Mesenchymal stem cell (in vitro differentiated cells and primary cell): ENCODE measurements at regions not wholly inside any gene's neighbourhood (a gene's known extent, or its start where the extent isn't known, plus 50 kb on each side); places are given as distances from the start of the nearest gene placed in this dataset.

Experiments
- DNase-seq: peaks from one replicate; pipeline ENCODE4 v3.0.0-alpha.2; 2013
- H2AFZ ChIP-seq: one replicate; pipeline ENCODE4 v1.6.1; 2013; ENCODE audit warnings: low read depth, mild to moderate bottlenecking, control low read depth, inconsistent platforms, low read length, moderate library complexity
- H2AK5ac ChIP-seq: 2 replicates; pipeline ENCODE4 v1.6.1; 2013; ENCODE audit warnings: low read length, moderate library complexity, mild to moderate bottlenecking, inconsistent platforms; ENCODE audit not compliant: severe bottlenecking
- H2BK120ac ChIP-seq: one replicate; pipeline ENCODE4 v1.6.1; 2013; ENCODE audit warnings: low read depth, mild to moderate bottlenecking, inconsistent platforms, low read length, moderate library complexity
- H2BK12ac ChIP-seq, 2 experiments: one replicate each; pipeline ENCODE4 v1.6.1; 2013; ENCODE audit warnings: inconsistent platforms in 2 of 2, low read length in 2 of 2, mild to moderate bottlenecking in 2 of 2, moderate library complexity in 2 of 2, control low read depth in 1 of 2
- H2BK15ac ChIP-seq: one replicate; pipeline ENCODE4 v1.6.1; 2013; ENCODE audit warnings: mild to moderate bottlenecking, low read depth, inconsistent platforms; ENCODE audit not compliant: poor library complexity, severe bottlenecking
- H2BK5ac ChIP-seq: 2 replicates; pipeline ENCODE4 v1.6.1; 2013; ENCODE audit warnings: low read depth, mild to moderate bottlenecking, low read length, control low read depth, inconsistent platforms; ENCODE audit not compliant: poor library complexity, severe bottlenecking
- H3K14ac ChIP-seq, 2 experiments: one replicate each; pipeline ENCODE4 v1.6.1; 2013; ENCODE audit warnings: inconsistent platforms in 2 of 2, low read length in 2 of 2, control low read depth in 1 of 2, mild to moderate bottlenecking in 1 of 2, moderate library complexity in 1 of 2
- H3K18ac ChIP-seq, 2 experiments: one replicate each; pipeline ENCODE4 v1.6.1; 2013; ENCODE audit warnings: inconsistent platforms in 2 of 2, low read length in 2 of 2, control low read depth in 1 of 2, low read depth in 1 of 2, mild to moderate bottlenecking in 1 of 2
- H3K23ac ChIP-seq, 2 experiments: one replicate each; pipeline ENCODE4 v1.6.1; 2013; ENCODE audit warnings: inconsistent platforms in 2 of 2, low read length in 2 of 2, mild to moderate bottlenecking in 2 of 2, moderate library complexity in 2 of 2, control low read depth in 1 of 2
- H3K27ac ChIP-seq: 2 replicates; pipeline ENCODE4 v1.5.1; 2013; ENCODE audit warnings: mild to moderate bottlenecking, moderate library complexity, low read length, control low read depth, inconsistent platforms; ENCODE audit not compliant: poor library complexity, severe bottlenecking
- H3K27me3 ChIP-seq, 2 experiments: 2 replicates each; pipeline versions ENCODE4 v1.6.1 to v1.7.0; 2013; ENCODE audit warnings: low read length in 2 of 2, mild to moderate bottlenecking in 2 of 2, moderate library complexity in 2 of 2, control low read depth in 1 of 2, inconsistent platforms in 1 of 2; ENCODE audit not compliant: control insufficient read depth in 1 of 2, insufficient read depth in 1 of 2
- H3K36me3 ChIP-seq, 2 experiments: 2 replicates each; pipeline versions ENCODE4 v1.6.1 to v1.7.0; 2013; ENCODE audit warnings: low read length in 2 of 2, control low read depth in 1 of 2, inconsistent platforms in 1 of 2, low read depth in 1 of 2, mild to moderate bottlenecking in 1 of 2; ENCODE audit not compliant: insufficient read depth in 2 of 2, control insufficient read depth in 1 of 2
- H3K4ac ChIP-seq, 2 experiments: one replicate each; pipeline ENCODE4 v1.6.1; 2013; ENCODE audit warnings: inconsistent platforms in 2 of 2, low read length in 2 of 2, mild to moderate bottlenecking in 2 of 2, moderate library complexity in 2 of 2, control low read depth in 1 of 2, low read depth in 1 of 2
- H3K4me1 ChIP-seq: 2 replicates; pipeline ENCODE4 v1.6.1; 2013; ENCODE audit warnings: low read depth, low read length, control low read depth; ENCODE audit not compliant: control insufficient read depth, insufficient read depth
- H3K4me2 ChIP-seq: 2 replicates; pipeline ENCODE4 v1.6.1; 2013; ENCODE audit warnings: low read length, mild to moderate bottlenecking, inconsistent platforms; ENCODE audit not compliant: poor library complexity, severe bottlenecking
- H3K4me3 ChIP-seq, 2 experiments: 2 replicates each; pipeline versions ENCODE4 v1.5.1 to v1.7.0; 2013; ENCODE audit warnings: low read length in 2 of 2, mild to moderate bottlenecking in 2 of 2, control low read depth in 1 of 2, low read depth in 1 of 2; ENCODE audit not compliant: insufficient read depth in 1 of 2
- H3K79me1 ChIP-seq: replicated peaks from 2 replicates; pipeline ENCODE4 v1.6.1; 2013; ENCODE audit warnings: mild to moderate bottlenecking, control low read depth, low read length, inconsistent platforms; ENCODE audit not compliant: poor library complexity, severe bottlenecking
- H3K9ac ChIP-seq: 2 replicates; pipeline ENCODE4 v1.7.0; 2013; ENCODE audit warnings: mild to moderate bottlenecking, low read length, moderate library complexity
- H3K9me3 ChIP-seq: 2 replicates; pipeline ENCODE4 v1.7.0; 2013; ENCODE audit warnings: mild to moderate bottlenecking, low read length; ENCODE audit not compliant: control insufficient read depth
- H4K8ac ChIP-seq: one replicate; pipeline ENCODE4 v1.6.1; 2013; ENCODE audit warnings: inconsistent platforms, mild to moderate bottlenecking, low read length, moderate library complexity
- H4K91ac ChIP-seq: one replicate; pipeline ENCODE4 v1.6.1; 2013; ENCODE audit warnings: mild to moderate bottlenecking, low read length, inconsistent platforms
- WGBS: methylation state at CpG from one replicate; pipeline ENCODE4 v1.1.7; 2013; ENCODE audit warnings: mixed read lengths; 5-methylcytosine and 5-hydroxymethylcytosine counted together

- no peak overlapping the region for H3K23ac ChIP-seq
- H3K14ac ChIP-seq = no peak overlapping the region
- peaks cover 8% of the 10 kb centered on the region for H3K4me1 ChIP-seq
- no peak overlapping the region for H2BK120ac ChIP-seq
- H3K9me3 ChIP-seq = peaks cover 11% of the 10 kb centered on the region
- H3K79me1 ChIP-seq = peaks cover 1% of the 10 kb centered on the region
- WGBS = 83% methylated on average over 8 of the region's 8 CpGs
- H3K36me3 ChIP-seq = peaks cover 0 to 62% of the 10 kb centered on the region in 2 experiments
- no peak overlapping the region for H2AFZ ChIP-seq
- no peak overlapping the region for H2BK12ac ChIP-seq
- H3K27me3 ChIP-seq = no peaks in the 10 kb centered on the region
- H3K4ac ChIP-seq = no peak overlapping the region
- no peak overlapping the region for H3K4me2 ChIP-seq
- H2BK15ac ChIP-seq = no peak overlapping the region
- H2BK5ac ChIP-seq = no peak overlapping the region
- H3K4me3 ChIP-seq = no peak overlapping the region
- no peak overlapping the region for H3K27ac ChIP-seq
- no peak overlapping the region for H2AK5ac ChIP-seq
- no peak overlapping the region for H4K8ac ChIP-seq
- no peak overlapping the region for H4K91ac ChIP-seq
- DNase-seq = no peak
- no peak overlapping the region for H3K18ac ChIP-seq
- no peak overlapping the region for H3K9ac ChIP-seq
Observed at GRCh38 chr1:178020968-178021640, 51.2 kb upstream of the SEC16B start.

- Histone ChIP-seq H2BK120ac (no peak overlapping the region), H3K79me1 (peaks cover 1% of the 10 kb centered on the region), H3K4ac (no peak overlapping the region), H2AFZ (no peak overlapping the region), H2BK12ac (no peak overlapping the region), H2BK15ac (no peak overlapping the region), H3K9me3 (peaks cover 9% of the 10 kb centered on the region), H3K4me3 (no peak overlapping the region), H3K18ac (no peak overlapping the region), H3K4me1 (peaks cover 8% of the 10 kb centered on the region), H3K27ac (no peak overlapping the region), H2AK5ac (peak overlapping the region; percentile 35), H3K4me2 (no peak overlapping the region), H4K8ac (no peak overlapping the region), H3K9ac (no peak overlapping the region), H4K91ac (no peak overlapping the region), H2BK5ac (no peak overlapping the region), H3K27me3 (no peaks in the 10 kb centered on the region), H3K14ac (no peak overlapping the region), H3K36me3 (peaks cover 0 to 54% of the 10 kb centered on the region in 2 experiments), H3K23ac (no peak overlapping the region)
- 87% methylated on average over 4 of the region's 4 CpGs for WGBS
- DNase-seq = no peak
Observed at GRCh38 chr1:178021950-178022349, 52.1 kb upstream of the SEC16B start.

- H3K9ac ChIP-seq = no peak overlapping the region
- H3K27ac ChIP-seq = no peak overlapping the region
- no peak overlapping the region for H2BK12ac ChIP-seq
- no peak overlapping the region for H3K14ac ChIP-seq
- no peak overlapping the region for H3K4me3 ChIP-seq
- no peak overlapping the region for H2BK5ac ChIP-seq
- no peak overlapping the region for H2AFZ ChIP-seq
- H3K4ac ChIP-seq = no peak overlapping the region
- peaks cover 8% of the 10 kb centered on the region for H3K4me1 ChIP-seq
- H3K27me3 ChIP-seq = no peaks in the 10 kb centered on the region
- H3K23ac ChIP-seq = no peak overlapping the region
- H4K91ac ChIP-seq = no peak overlapping the region
- no peak for DNase-seq
- H4K8ac ChIP-seq = no peak overlapping the region
- WGBS = 80% methylated on average over 1 of the region's 2 CpGs
- no peak overlapping the region for H2BK15ac ChIP-seq
- H3K36me3 ChIP-seq = peaks cover 0 to 46% of the 10 kb centered on the region in 2 experiments
- peak overlapping the region; percentile 37 for H3K4me2 ChIP-seq
- H2AK5ac ChIP-seq = no peak overlapping the region
- peaks cover 1% of the 10 kb centered on the region for H3K79me1 ChIP-seq
- H2BK120ac ChIP-seq = no peak overlapping the region
- H3K18ac ChIP-seq = no peak overlapping the region
- H3K9me3 ChIP-seq = no peaks in the 10 kb centered on the region
Observed at GRCh38 chr1:178023181-178023618, 53.3 kb upstream of the SEC16B start.

GRCh38 chr1:178024504-178024903, 54.6 kb upstream of the SEC16B start:
- Histone ChIP-seq H2BK120ac (no peak overlapping the region), H3K14ac (no peak overlapping the region), H2AK5ac (no peak overlapping the region), H4K8ac (no peak overlapping the region), H3K4ac (no peak overlapping the region), H3K9ac (no peak overlapping the region), H3K9me3 (no peaks in the 10 kb centered on the region), H3K79me1 (peaks cover 1% of the 10 kb centered on the region), H4K91ac (no peak overlapping the region), H2BK12ac (no peak overlapping the region), H3K27ac (no peak overlapping the region), H3K4me3 (no peak overlapping the region), H3K4me2 (no peak overlapping the region), H3K27me3 (no peaks in the 10 kb centered on the region), H3K23ac (no peak overlapping the region), H3K36me3 (peaks cover 0 to 48% of the 10 kb centered on the region in 2 experiments), H3K4me1 (peaks cover 8% of the 10 kb centered on the region), H2BK15ac (no peak overlapping the region), H2BK5ac (no peak overlapping the region), H2AFZ (no peak overlapping the region), H3K18ac (no peak overlapping the region)
- DNase-seq = no peak
- WGBS = 100% methylated on average over 2 of the region's 3 CpGs
